SK-N-SH (cell line): ENCODE measurements at regions not wholly inside any gene's neighbourhood (a gene's known extent, or its start where the extent isn't known, plus 50 kb on each side); places are given as distances from the start of the nearest gene placed in this dataset.

Experiments used
- CTCF ChIA-PET: fragments of 300-600, 350-600 bp; formaldehyde crosslinking; extraction: SDS; loops from one replicate; lab custom pipeline; 2021; lab: Yijun Ruan, JAX
- POLR2A ChIA-PET: fragments of 350-600 bp; sonication (Branson Sonifier 250); formaldehyde crosslinking; extraction: SDS; loops from one replicate; lab custom pipeline; 2020; ENCODE audit warnings: antibody characterized with exemption, inconsistent platforms; lab: Yijun Ruan, JAX
- DNase-seq: peaks from one replicate; pipeline ENCODE4 v3.0.0; 2012
- H2AFZ ChIP-seq: fragments of 200-600 bp; sonication (generic); 2 replicates; pipeline ENCODE4 v1.8.1; 2016; ENCODE audit warnings: antibody characterized with exemption, mild to moderate bottlenecking, low read depth
- H3F3A ChIP-seq: fragments of 200-600 bp; sonication (generic); replicated peaks from 2 replicates; pipeline ENCODE3; 2016; ENCODE audit warnings: antibody characterized with exemption, mild to moderate bottlenecking; ENCODE audit not compliant: insufficient read depth
- H3K27ac ChIP-seq, 2 experiments: fragments of 200-500 bp in 1 of 2; fragments of 200-600 bp in 1 of 2; sonication (Bioruptor generic) in 1 of 2; sonication (generic), shearing (Covaris generic) in 1 of 2; 2 replicates each; pipeline versions ENCODE4 v1.5.1 to v1.6.1; 2014 to 2016; ENCODE audit warnings: low read depth in 2 of 2, inconsistent platforms in 1 of 2, low read length in 1 of 2, mild to moderate bottlenecking in 1 of 2, mixed read lengths in 1 of 2
- H3K27me3 ChIP-seq: fragments of 200-600 bp; sonication (generic), shearing (Covaris generic); 2 replicates; pipeline ENCODE4 v1.6.1; 2016; ENCODE audit warnings: mixed run types; ENCODE audit not compliant: insufficient read depth
- H3K36me3 ChIP-seq, 2 experiments: fragments of 200-500 bp in 1 of 2; fragments of 200-600 bp in 1 of 2; sonication (Bioruptor generic) in 1 of 2; sonication (generic) in 1 of 2; replicated peaks in 1 of 2; 2 replicates each; pipeline versions ENCODE3 to v1.5.1; 2014 to 2016; ENCODE audit warnings: low read length in 1 of 2, mild to moderate bottlenecking in 1 of 2; ENCODE audit not compliant: insufficient read depth in 2 of 2, control insufficient read depth in 1 of 2
- H3K4me1 ChIP-seq, 2 experiments: fragments of 200-500 bp in 1 of 2; fragments of 200-600 bp in 1 of 2; sonication (Bioruptor generic) in 1 of 2; sonication (generic), shearing (Covaris generic) in 1 of 2; 2 replicates each; pipeline versions ENCODE4 v1.5.1 to v1.6.1; 2014 to 2016; ENCODE audit warnings: low read depth in 1 of 2, low read length in 1 of 2, mixed run types in 1 of 2; ENCODE audit not compliant: insufficient read depth in 2 of 2, control insufficient read depth in 1 of 2
- H3K4me2 ChIP-seq: fragments of 200-600 bp; sonication (generic), shearing (Covaris generic); 2 replicates; pipeline ENCODE4 v1.6.1; 2017; ENCODE audit warnings: mixed run types
- H3K4me3 ChIP-seq, 2 experiments: fragments of 200-500 bp in 1 of 2; fragments of 200-600 bp in 1 of 2; sonication (Bioruptor generic) in 1 of 2; sonication (generic), shearing (Covaris generic) in 1 of 2; 2 replicates each; pipeline versions ENCODE4 v1.5.1 to v1.8.1; 2014 to 2016; ENCODE audit warnings: low read depth in 2 of 2, inconsistent platforms in 1 of 2, low read length in 1 of 2, mild to moderate bottlenecking in 1 of 2, mixed read lengths in 1 of 2, moderate library complexity in 1 of 2
- H3K79me2 ChIP-seq: fragments of 200-600 bp; sonication (generic); 2 replicates; pipeline ENCODE4 v1.8.1; 2017; ENCODE audit warnings: mild to moderate bottlenecking; ENCODE audit not compliant: insufficient read depth
- H3K9ac ChIP-seq: fragments of 200-600 bp; sonication (generic); 2 replicates; pipeline ENCODE4 v1.6.1; 2017; ENCODE audit warnings: mixed run types
- H3K9me2 ChIP-seq: fragments of 200-600 bp; sonication (generic); 2 replicates; pipeline ENCODE4 v1.6.1; 2017; ENCODE audit warnings: mixed run types
- H3K9me3 ChIP-seq: fragments of 200-600 bp; sonication (generic); 2 replicates; pipeline ENCODE4 v1.6.1; 2017; ENCODE audit warnings: mixed run types, mild to moderate bottlenecking, moderate library complexity
- H4K20me1 ChIP-seq: fragments of 200-600 bp; sonication (generic); 2 replicates; pipeline ENCODE4 v1.6.1; 2017; ENCODE audit warnings: mild to moderate bottlenecking, mixed run types; ENCODE audit not compliant: insufficient read depth
- CHD2 ChIP-seq: fragments of 150-350 bp; IDR thresholded peaks from 2 replicates; pipeline ENCODE4 v1.6.1; 2018; ENCODE audit warnings: low read length; ENCODE audit not compliant: partially characterized antibody
- FOSL2 ChIP-seq: IDR thresholded peaks from 2 replicates; pipeline ENCODE4 v1.4.0; 2012; ENCODE audit warnings: low read depth, mild to moderate bottlenecking, moderate library complexity, borderline replicate concordance
- FOXJ3 ChIP-seq: sonication (generic); formaldehyde crosslinking; IDR thresholded peaks from 2 replicates; pipeline ENCODE4 v1.5.1; 2020; ENCODE audit warnings: mild to moderate bottlenecking, missing genetic modification reagents
- GABPA ChIP-seq: IDR thresholded peaks from 2 replicates; pipeline ENCODE4 v1.4.0; 2012; ENCODE audit warnings: low read depth, mild to moderate bottlenecking
- JUND ChIP-seq: IDR thresholded peaks from 2 replicates; pipeline ENCODE4 v1.4.0; 2012
- MEF2A ChIP-seq: IDR thresholded peaks from 2 replicates; pipeline ENCODE4 v1.4.0; 2012; ENCODE audit warnings: low read depth, borderline replicate concordance
- NFIC ChIP-seq: IDR thresholded peaks from 2 replicates; pipeline ENCODE4 v1.4.0; 2012; ENCODE audit warnings: borderline replicate concordance
- PBX3 ChIP-seq: IDR thresholded peaks from 2 replicates; pipeline ENCODE4; 2012
- POLR2AphosphoS5 ChIP-seq: IDR thresholded peaks from 2 replicates; pipeline ENCODE4 v1.6.1; 2012; ENCODE audit warnings: low read depth, low read length
- REST ChIP-seq: IDR thresholded peaks from 2 replicates; pipeline ENCODE4 v1.6.1; 2012; ENCODE audit warnings: mild to moderate bottlenecking, low read depth, low read length, moderate library complexity
- RFX5 ChIP-seq: IDR thresholded peaks from 2 replicates; pipeline ENCODE4 v1.6.1; 2012; ENCODE audit warnings: mild to moderate bottlenecking, improper control_type of control experiment, low read length
- RXRA ChIP-seq: IDR thresholded peaks from 2 replicates; pipeline ENCODE4 v1.4.0; 2012; ENCODE audit warnings: low read depth, mild to moderate bottlenecking, borderline replicate concordance
- SMC3 ChIP-seq: IDR thresholded peaks from 2 replicates; pipeline ENCODE4 v1.6.1; 2012; ENCODE audit warnings: low read depth, low read length, improper control_type of control experiment
- TCF12 ChIP-seq: IDR thresholded peaks from 2 replicates; pipeline ENCODE4 v1.4.0; 2012
- TEAD4 ChIP-seq: IDR thresholded peaks from 2 replicates; pipeline ENCODE4 v1.4.0; 2012; ENCODE audit warnings: mild to moderate bottlenecking, borderline replicate concordance; ENCODE audit not compliant: insufficient read depth
- ZBTB33 ChIP-seq: IDR thresholded peaks from 2 replicates; pipeline ENCODE4 v1.4.0; 2012; ENCODE audit warnings: low read depth, borderline replicate concordance
- WGBS: methylation state at CpG from one replicate; pipeline ENCODE4 v1.1.6; 2017; ENCODE audit warnings: low lambda C conversion rate; 5-methylcytosine and 5-hydroxymethylcytosine counted together
- TF ChIP-seq, protein P1 (sequence below): fragments of 150-350 bp; IDR thresholded peaks from 2 replicates; pipeline ENCODE4 v1.6.1; 2017; ENCODE audit warnings: antibody characterized with exemption, low read length, low read depth, borderline replicate concordance
- TF ChIP-seq, protein P2 (sequence below): IDR thresholded peaks from 2 replicates; pipeline ENCODE4 v1.4.0; 2012; ENCODE audit warnings: low read depth
- TF ChIP-seq, protein P3 (sequence below): fragments of 150-350 bp; IDR thresholded peaks from 2 replicates; pipeline ENCODE4 v1.6.1; 2016; ENCODE audit warnings: mild to moderate bottlenecking, low read depth, low read length

GRCh38 chr2:101617796-101618195 is 79.7 kb upstream of the MAP4K4 start:
- ChIA-PET CTCF (interaction anchor here (1.3 kb wide), 1 partner anchor 15 kb away, joined by 3 read pairs; no protein-coding TSS in a partner anchor), POLR2A (no interaction called here)
- Histone ChIP-seq H3K9me2 (no peaks in the 10 kb centered on the region), H3K36me3 (no peaks in the 10 kb centered on the region), H3K9me3 (no peaks in the 10 kb centered on the region), H3K27me3 (no peaks in the 10 kb centered on the region), H4K20me1 (no peaks in the 10 kb centered on the region), H2AFZ (0 out of 2 replicates have a peak overlapping the region, but pooled peaks have one; percentile 32), H3K4me3 (no peak overlapping the region), H3F3A (no peaks in the 10 kb centered on the region), H3K9ac (no peak overlapping the region), H3K4me2 (peak overlapping the region; percentile 49), H3K4me1 (peaks cover 5 to 6% of the 10 kb centered on the region in 2 experiments; a peak in 3 of 4 replicates), H3K79me2 (no peaks in the 10 kb centered on the region), H3K27ac (no peak overlapping the region)
- 88% methylated on average over 8 of the region's 8 CpGs for WGBS
- DNase-seq, result no peak
- no peak for TF ChIP-seq ZBTB33

DNA sequence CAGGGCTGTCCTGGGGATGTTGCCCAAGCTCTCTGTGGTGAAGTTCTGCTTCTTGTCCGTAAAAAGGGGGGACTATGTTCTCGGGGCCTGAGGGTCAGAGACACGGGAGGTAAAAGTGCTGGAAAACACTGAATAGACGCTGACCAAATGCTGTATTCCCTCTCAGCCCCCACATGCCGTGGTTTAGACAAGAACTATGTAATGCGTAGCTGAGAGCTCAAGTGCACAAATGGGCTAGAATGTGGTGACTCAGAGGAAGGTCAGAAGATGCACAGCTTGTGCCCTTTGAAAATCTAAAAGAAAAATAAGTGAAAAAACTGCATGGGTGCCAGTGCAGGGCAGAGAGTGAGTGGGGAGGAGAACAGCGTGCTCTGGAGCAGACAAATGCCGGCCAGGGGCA is 80.3 kb upstream of the MAP4K4 start:
- WGBS, result 46% methylated on average over 8 of the region's 8 CpGs
- CTCF ChIA-PET, result no interaction called here
- DNase-seq, result no peak
- TF ChIP-seq, protein P1, sequence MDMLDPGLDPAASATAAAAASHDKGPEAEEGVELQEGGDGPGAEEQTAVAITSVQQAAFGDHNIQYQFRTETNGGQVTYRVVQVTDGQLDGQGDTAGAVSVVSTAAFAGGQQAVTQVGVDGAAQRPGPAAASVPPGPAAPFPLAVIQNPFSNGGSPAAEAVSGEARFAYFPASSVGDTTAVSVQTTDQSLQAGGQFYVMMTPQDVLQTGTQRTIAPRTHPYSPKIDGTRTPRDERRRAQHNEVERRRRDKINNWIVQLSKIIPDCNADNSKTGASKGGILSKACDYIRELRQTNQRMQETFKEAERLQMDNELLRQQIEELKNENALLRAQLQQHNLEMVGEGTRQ, result no peak
- TF ChIP-seq MEF2A (no peak), CHD2 (no peak), NFIC (no peak), TEAD4 (no peak; the same call in 1 of the 2 replicates), RXRA (no peak), SMC3 (no peak), POLR2AphosphoS5 (no peak), GABPA (no peak), PBX3 (no peak), RFX5 (no peak), FOXJ3 (CRISPR knock-in tag) (no peak), JUND (0 out of 2 replicates have a peak, but pooled peaks have one; percentile 47), FOSL2 (peak; percentile 61), REST (peak; percentile 37; the same call in 1 of the 2 replicates), TCF12 (peak; percentile 20; the same call in 1 of the 2 replicates)
- TF ChIP-seq, protein P2, sequence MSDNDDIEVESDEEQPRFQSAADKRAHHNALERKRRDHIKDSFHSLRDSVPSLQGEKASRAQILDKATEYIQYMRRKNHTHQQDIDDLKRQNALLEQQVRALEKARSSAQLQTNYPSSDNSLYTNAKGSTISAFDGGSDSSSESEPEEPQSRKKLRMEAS, result no peak
- TF ChIP-seq, protein P3, sequence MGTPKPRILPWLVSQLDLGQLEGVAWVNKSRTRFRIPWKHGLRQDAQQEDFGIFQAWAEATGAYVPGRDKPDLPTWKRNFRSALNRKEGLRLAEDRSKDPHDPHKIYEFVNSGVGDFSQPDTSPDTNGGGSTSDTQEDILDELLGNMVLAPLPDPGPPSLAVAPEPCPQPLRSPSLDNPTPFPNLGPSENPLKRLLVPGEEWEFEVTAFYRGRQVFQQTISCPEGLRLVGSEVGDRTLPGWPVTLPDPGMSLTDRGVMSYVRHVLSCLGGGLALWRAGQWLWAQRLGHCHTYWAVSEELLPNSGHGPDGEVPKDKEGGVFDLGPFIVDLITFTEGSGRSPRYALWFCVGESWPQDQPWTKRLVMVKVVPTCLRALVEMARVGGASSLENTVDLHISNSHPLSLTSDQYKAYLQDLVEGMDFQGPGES, result no peak

More for the DNA sequence above, 80.3 kb upstream of the MAP4K4 start:
- H3K4me3 ChIP-seq, result peak overlapping the region in 1 of 2 experiments; percentile 38; a peak in 1 of 4 replicates
- H3K27me3 ChIP-seq, result no peaks in the 10 kb centered on the region
- POLR2A ChIA-PET, result no interaction called here
- no peaks in the 10 kb centered on the region for H3K79me2 ChIP-seq
- H3K9me3 ChIP-seq, result no peaks in the 10 kb centered on the region
- no peak overlapping the region for H3K9ac ChIP-seq
- no peaks in the 10 kb centered on the region for H3F3A ChIP-seq
- peaks cover 5 to 6% of the 10 kb centered on the region in 2 experiments; a peak in 3 of 4 replicates for H3K4me1 ChIP-seq
- H2AFZ ChIP-seq, result peak overlapping the region; percentile 32; the same call in 1 of the 2 replicates
- no peaks in the 10 kb centered on the region for H4K20me1 ChIP-seq
- no peaks in the 10 kb centered on the region for H3K36me3 ChIP-seq
- H3K27ac ChIP-seq, result peak overlapping the region in 1 of 2 experiments; percentile 39; a peak in 1 of 4 replicates
- H3K4me2 ChIP-seq, result peak overlapping the region; percentile 49
- H3K9me2 ChIP-seq, result no peaks in the 10 kb centered on the region
